HG03064 (cell line): ENCODE measurements at regions not wholly inside any gene's neighbourhood (a gene's known extent, or its start where the extent isn't known, plus 50 kb on each side); places are given as distances from the start of the nearest gene placed in this dataset.
"Not testable (repeated sequence)": the region's sequence is repeated elsewhere in the genome, so short reads cannot be mapped to it uniquely, and the experiment has no call there.

Experiments used
- ATAC-seq: cut with Tn5 transposase; IDR thresholded peaks from one replicate; pipeline ENCODE4 v1.9.1; 2021; ENCODE audit warnings: low read depth; ENCODE audit not compliant: unreplicated experiment

DNA sequence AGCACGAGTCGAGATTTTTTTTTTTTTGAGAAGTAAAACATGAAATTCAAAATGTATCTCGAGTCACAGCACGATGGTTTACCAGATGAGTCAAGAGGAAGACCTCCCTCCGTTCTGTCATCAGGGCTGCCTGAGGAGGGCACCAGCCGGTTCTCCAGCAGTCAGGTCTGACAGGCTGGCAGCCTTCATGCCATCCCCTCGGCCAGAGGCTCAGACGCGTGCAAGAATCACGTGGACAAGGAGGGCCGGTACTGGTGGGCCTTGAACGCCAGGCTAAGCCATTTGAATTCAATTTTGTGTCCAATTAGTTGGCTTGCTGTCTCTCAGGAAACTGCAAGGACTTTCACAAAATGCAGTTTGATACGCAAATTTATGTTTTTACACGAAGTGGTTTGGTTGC, 1412.2 kb downstream of the BRD1 start:
- ATAC-seq, result no peak

DNA sequence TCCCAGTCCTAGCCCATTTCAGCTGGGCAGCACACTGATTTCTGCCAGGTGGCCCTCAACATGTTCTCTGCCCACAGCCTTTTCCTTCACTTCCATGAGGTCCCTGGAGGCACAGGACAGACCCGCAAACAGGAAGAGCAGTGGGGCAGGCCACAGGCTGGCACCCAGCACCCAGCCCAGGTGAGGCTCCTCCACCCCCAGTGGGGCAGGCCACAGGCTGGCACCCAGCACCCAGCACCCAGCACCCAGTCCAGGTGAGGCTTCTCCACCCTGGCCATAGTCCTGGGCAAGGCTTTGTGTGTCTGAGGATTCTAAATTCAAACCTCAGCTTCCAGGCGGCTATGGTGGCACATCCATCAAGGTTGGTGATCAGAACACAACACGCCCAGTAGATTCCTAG, 1413.0 kb downstream of the BRD1 start:
- no peak for ATAC-seq

DNA sequence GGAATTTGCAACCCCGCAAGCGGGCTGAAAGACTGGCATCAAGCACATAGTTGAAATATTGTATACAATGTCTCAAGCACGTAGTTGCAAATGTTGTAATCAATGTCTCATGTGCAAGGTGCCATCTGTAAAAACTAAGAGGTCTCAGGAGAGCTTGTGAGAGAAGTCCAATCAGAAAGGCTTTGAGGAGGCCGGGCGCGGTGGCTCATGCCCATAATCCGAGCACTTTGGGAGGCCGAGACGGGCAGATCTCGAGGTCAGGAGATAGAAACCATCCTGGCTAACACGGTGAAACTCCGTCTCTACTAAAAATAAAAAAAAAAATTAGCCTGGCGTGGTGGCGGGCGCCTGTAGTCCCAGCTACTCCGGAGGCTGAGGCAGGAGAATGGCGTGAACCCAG, 1414.7 kb downstream of the BRD1 start:
- not testable (repeated sequence) for ATAC-seq

DNA sequence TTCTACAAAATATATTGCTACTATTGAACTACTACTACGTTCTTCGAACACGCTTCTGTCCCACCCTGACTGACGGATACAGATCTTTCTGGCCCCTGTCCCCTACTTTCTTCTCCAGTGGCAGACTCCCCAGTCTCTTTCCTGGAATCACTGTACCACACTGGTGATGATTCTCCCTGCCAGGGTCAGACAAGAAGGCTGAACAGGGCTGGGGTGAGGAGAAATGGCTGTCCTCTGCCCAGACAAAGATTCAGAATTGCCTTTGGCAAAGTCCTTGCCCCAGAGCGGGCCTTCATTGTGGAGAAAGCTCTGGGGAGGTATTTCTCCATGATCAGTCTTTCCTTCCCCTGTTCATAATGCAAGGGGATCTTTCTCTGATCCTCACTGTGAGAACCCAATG, 1417.1 kb downstream of the BRD1 start:
- ATAC-seq, result no peak

DNA sequence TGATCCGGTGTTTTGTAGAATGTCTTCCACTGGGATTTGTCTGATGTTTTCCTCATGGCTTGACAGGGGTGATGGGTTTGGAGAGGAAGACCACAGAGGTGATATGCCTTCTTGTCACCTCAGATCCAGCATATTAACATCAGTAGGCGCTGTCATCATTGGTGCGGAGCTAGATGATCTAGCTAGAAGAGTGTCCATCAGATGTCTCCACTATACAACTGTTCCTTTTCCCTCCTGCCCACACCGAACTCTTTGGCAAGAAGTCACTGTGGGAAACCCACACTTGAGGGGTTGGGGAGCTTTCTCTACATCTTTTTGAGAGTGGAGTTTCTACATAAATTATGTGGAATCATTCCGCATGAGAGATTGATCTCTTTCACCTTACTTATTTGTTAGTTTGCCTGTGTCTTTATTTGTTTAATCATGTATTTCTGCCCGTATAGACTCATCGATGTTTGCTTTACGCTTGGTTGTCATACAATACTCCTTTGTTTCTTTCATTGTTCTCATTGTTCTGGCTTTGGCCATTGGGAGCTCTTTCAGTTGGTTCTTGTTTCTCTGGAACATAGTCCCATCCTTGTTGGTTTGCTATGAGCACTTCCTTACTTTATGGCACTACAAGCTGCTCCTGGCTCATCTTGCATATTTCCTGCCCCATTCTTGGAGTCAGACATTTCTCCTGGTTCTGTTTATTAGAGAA, 1420.3 kb downstream of the BRD1 start:
- no peak for ATAC-seq

DNA sequence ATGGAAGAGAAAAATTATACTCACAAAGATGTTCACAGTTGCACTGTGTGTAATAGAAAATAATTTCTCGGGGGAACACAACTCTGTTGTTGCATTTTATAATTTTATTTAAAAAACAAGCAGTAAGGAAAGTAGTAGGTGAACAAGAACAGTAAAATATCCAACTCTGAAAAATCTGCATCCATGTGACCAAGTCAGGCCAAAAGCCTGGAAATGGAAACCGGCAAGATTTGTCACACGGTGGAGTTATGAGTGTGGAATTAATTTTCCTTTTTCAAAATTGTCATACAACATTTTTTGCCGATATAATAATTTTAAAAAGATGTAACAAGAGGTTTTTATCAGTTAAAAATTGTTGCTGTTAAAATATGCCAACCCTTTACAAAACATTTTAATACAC, 1421.5 kb downstream of the BRD1 start:
- ATAC-seq, result no peak

DNA sequence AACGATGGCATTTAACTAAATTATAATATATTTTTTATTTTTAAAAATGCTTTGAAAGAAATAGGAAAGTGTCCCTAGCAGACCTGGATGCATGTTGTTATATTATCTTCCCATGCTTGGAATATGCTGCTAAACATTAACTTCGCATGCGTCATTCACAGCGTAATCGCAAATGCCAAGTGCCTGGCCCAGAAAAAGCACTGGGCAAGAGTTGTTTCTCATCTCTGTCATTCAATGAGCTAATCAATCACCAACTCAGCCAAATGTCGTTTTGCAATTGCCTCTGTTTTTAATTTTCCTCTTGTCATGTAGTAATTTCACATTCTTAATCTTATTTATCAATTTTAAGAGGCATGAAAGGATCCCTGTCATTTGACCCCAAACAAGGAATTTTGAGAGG, 1421.9 kb downstream of the BRD1 start:
- no peak for ATAC-seq

DNA sequence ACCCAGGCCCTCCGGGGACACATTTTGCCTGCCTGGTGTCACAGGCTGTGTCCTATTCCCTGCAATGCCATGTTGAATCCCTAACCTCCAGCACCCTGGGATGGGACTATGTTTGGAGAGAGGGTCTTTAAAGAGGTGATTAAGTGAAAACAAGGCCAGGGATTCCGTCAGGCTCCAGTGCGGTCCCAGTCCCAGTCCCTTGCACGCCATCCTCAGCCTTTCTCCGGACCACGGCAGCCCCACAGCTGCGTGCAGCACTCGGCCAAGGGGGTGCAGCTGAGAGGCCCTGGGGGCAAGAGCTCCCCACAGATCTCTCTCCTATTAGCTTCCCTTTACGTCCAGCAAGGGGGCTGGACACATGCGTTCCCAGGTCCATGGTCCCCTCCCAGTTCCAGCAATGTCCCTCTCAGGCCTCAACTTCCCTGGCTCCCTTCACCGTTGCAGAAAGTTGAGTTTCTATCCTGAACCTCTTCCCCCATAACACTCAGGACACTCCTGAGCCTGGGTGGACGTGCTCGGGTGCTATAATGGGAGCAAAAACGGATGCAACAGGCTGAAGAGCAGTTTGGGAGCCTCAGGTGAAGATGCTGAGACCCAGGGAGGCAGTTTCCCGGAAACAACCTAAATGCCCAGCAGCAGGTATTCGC, 1422.7 kb downstream of the BRD1 start:
- no peak for ATAC-seq

DNA sequence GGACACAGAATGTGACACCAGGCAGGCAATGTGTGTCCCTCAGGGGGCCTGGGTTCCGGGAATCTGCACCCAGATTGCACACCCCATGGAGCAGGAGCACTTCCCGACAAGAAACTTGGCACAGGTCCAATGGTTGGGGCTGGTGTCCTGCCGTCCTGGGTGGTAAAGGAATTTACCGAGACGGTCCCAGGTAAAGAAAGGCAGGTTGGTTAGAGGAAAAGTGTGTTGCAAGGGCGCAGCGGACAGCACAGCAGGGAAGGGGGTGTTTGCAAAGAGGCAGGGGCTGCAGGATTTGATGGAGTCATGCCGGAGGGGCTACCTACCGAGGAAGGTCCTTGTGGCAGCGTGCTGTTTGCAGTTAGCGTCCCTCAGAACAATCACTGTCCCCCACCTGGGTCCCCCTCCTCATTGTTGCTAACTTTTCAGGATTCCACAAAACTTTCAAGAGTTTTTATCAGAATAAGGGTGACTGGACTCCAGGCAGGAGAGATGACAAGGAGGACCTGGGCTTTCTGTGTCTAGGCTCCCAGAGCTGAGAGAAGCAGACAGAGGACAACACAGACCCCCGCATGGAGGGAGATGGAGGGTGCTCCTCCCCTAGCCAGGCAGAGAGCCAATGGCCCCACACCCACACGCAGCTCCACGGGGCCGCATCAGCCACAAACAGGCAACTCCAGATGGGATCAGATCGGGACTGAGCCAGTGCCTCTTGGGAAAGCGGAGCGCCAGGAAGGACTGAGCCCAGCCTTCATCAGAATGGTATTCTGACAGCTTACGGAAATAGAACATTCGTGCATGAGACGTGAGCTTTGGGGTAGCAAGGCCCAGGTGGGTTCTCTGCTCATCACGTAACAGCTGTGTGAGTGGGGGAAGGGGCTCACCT, 1423.9 kb downstream of the BRD1 start:
- ATAC-seq, result no peak

DNA sequence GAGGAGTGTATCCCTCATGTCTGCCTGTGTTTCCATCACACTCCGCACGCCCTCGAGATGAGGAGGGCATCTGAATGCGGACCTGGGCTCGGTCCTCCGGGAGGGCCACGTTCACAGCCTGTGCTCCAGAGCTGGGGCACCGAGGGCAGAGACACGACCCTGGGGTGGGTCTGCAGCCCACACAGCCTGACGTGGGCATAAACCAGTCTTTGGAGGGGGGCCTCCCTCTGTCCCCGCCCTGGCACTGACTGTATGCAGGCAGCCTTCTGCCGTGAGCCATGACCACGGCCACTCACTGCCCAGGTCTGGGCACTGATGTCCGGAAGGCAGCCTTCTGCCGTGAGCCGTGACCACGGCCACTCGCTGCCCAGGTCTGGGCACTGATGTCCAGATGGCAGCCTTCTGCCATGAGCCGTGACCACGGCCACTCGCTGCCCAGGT, 1425.1 kb downstream of the BRD1 start:
- ATAC-seq, result no peak

DNA sequence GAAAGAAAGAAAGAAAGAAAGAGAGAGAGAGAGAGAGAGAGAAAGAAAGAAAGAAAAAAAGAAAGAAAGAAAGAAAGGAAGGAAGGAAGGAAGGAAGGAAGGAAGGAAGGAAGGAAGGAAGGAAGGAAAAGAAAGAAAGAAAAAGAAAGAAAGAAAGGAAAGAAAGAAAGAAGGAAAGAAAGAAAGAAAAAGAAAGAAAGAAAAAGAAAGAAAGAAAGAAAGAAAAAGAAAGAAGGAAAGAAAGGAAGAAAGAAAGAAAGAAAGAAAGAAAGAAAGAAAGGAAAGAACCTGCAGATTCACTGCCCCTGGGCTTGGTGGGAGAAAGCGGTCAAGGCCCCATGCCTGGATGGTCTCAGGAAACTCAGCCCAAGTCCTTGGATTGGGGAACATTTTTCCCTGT, 1426.2 kb downstream of the BRD1 start:
- ATAC-seq, result not testable (repeated sequence)

DNA sequence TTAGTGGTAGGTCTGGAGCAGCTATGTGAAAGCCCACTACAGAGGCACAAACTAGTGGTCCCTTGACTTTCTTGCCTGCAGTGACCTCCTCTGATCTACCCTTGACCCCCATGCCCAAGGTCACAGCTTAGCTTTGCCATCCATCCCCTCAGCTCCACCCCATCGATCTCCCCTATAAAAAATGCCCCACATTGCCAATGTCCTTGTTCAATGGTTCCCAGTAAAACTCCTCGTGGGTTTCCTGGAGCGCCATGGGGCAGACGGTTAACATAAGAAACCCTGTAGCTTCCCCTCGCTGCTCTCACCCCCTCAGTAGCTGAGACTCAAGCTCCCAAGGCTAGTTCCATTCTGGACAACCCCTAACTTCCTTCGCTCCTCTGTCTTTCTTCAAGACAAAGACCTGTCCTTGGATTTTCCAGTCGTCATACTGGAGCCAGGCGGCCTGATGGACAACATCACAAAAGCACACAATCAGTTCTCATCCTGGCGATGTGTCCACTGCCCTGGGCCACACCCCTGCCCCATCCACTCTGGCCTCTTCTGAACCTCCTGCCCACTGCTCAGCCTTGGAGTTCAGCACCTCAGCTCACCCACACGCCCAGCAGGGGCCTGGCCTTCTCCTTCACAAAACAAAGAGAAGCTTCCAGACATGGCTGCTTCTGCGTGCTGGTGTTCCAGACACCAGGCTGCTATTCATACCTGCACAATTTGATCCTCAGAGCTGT, 1429.3 kb downstream of the BRD1 start:
- ATAC-seq, result no peak

DNA sequence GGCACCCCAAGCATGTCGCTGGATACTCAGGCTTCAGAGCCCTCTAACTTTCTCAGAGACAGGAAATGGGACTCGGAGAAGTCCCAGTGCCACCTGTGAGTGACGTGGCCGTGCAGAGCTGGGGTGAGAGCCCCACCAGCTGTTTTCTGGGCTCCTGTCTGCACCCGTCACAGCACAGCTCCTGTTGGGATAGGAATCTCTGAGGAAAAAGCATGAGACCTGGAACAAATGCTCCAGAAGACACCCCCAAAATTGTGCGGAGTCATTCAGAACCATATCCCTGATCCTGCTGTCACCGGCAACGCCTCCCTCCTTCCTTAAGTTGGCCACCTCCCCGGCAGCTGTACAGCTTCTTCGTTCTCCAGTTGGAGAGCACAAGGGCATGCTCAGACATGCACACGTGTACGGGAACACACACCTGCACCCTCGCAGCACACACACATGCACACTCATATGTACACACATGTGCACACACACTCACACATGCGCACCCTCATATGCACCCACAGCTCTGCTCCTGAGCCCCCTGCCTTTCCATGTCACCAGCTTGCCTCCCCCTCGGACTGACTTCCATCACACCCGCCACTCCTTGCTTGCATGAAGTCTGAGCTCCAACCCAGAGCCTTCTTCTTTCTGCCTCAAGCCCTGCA, 1430.0 kb downstream of the BRD1 start:
- no peak for ATAC-seq

DNA sequence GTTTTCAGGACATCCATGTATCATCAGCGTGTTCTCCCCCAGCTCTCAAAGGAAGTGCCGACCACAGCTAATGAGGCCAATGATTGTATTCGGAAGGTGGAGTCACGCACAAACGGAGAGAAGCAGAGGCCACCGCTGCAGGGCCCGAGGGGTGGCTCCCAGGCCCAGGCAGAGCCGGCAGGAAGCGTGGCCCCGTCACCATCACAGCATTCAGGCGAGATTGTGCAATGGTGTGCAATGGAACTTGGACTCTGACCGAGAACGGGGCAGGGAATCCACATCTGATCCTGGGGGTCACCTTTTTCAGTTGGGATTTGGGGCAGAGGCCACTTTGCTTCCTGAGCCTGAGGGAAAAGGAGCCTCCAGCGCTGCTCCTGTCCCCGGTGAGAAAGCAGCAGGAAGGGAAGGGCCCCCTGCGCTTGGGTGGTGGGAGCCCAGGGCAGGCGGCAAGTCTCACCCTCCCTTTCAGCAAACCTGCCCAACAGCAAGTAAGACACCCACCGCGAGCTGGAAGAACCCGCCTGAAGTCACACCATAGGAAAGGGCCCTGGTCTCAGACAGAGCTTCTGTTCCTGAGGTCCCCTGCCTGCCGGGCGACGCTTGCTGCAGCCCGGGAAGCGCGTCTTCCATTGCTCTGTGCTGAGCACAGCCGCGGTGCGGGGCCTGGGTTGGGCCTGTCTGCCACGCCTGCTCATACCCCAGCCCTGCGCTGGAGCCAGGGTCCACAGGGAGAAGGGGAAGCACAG, 1430.7 kb downstream of the BRD1 start:
- no peak for ATAC-seq

DNA sequence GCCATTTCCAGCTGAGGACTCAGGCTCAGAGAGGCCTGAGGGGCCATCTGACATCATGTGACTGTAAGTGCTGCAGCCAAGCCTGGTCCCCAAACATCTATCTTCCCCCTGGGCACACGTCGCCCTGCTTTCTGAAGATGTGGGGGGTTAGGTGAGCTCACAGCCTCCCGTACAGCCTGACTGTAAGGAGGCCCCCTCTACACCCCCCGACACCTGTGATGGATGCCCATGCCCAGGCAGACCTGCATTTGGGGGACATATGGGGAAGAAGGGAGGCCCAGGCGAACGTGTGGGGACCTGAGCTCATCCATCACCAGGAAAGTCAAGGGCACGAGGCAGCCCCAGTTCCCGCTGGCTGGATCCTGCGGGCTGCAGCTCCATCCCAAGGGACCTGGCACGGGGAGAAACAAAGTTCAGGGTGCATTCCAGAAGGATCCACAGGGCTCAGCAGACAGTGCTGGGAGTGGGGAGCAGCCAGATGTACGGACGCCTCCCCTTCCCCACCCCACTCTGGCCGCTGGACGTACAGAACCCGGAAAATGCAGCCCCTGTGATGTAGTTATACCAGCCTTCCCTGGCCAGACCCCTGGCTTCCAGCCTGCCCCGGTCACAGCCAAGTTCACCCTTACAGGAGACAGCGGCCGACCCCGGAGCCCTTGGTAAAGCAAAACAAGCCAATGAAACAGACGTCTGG, 1431.4 kb downstream of the BRD1 start:
- no peak for ATAC-seq

DNA sequence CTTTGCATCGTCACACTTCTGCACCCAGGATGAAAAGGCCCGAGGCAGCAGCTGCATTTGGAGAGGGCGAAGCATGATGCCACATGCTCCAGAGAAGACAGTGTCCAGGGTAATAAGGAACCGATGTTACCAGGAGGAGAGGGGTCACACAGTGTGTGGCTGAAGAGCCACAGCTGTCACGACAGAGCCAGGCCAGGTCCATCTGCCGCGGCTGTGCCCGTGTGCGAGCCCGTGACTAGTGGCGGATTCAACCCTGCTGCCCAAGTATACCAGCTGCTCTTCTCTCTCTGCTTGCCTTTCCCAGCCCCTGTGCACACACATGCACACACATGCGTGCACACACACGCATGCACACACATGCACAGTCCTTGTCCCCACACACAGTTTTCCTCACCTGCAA, 1432.5 kb downstream of the BRD1 start:
- ATAC-seq, result no peak

DNA sequence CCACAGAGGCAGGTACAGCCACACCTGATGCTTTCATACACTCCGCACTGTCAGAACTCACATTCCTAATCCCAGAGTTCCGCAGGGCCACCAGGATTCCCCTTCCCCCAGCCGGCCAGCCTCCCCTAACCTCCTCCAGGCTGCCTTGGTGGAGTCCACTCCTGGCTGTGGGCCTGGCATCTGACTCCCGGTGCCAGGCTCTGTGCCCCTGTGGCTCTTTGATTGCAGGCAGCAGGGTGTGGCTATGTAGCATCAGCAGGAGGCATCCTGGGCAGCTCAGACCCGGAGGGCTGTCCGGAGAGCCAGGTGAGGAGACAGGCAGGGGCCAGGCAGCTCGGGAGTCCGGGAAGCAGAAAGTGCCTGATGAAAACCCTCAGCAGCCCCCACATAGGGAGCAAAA, 1432.9 kb downstream of the BRD1 start:
- ATAC-seq, result no peak

DNA sequence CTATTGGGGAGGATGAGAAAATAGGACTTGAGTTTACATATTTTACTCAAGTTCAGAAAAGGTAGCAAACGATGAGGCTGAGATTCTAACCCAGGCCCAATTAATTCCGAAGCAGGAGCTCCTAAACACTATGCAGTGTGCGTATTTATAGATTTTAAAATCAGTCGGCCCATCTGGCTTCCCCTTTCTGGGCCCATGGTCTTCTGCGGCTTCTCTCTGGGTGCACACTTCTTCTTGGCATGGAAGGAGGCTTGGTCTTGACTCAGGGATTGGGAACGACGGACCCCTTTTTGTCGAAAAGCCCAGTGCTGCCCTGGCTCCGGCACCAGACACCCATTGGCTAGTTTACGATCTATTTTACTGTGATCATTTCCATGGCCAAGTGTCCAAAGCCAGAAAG, 1433.8 kb downstream of the BRD1 start:
- no peak for ATAC-seq

DNA sequence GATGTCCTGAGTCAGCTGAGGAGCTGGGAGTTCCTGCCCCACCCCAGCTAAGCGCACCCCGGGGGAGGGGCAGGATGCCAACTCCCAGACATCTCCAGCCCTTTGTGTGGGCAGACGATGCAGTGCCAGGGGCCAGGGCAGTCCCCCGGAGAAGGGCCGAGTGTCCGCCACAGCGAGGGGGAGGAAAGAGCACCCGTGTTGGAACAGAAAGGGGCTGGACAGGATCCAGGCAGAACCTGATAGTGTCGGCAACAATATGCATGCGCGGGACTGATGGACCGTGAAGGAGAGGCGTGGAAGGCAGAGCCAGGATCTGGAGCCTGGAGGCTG, 1434.7 kb downstream of the BRD1 start:
- no peak for ATAC-seq
